ENCODE measurements at regions not wholly inside any gene's neighbourhood (a gene's known extent, or its start where the extent isn't known, plus 50 kb on each side); places are given as distances from the start of the nearest gene placed in this dataset.

- in situ Hi-C loops (cut with HindIII; ENCODE audit: low pct_unique_long_range_greater_than_20kb, low sequenced_read_pairs): no loop called here
- DNase-seq (ENCODE audit: low read depth in 1 of 2, low spot score in 1 of 2): no peak
- TF ChIP-seq JUND (IDR thresholded peaks at IDR 0.05; ENCODE audit: low read depth): no peak
Measured at GRCh38 chr2:238987352-238987981, 139.6 kb downstream of the TWIST2 start.

GRCh38 chr2:238988105-238988504 lies 140.2 kb downstream of the TWIST2 start:
- no peak for DNase-seq (ENCODE audit: low read depth in 1 of 2, low spot score in 1 of 2)
- TF ChIP-seq JUND (IDR thresholded peaks at IDR 0.05; ENCODE audit: low read depth): no peak
- in situ Hi-C loops (cut with HindIII; ENCODE audit: low pct_unique_long_range_greater_than_20kb, low sequenced_read_pairs): no loop called here

- TF ChIP-seq JUND (IDR thresholded peaks at IDR 0.05; ENCODE audit: low read depth): no peak
- in situ Hi-C loops (cut with HindIII; ENCODE audit: low pct_unique_long_range_greater_than_20kb, low sequenced_read_pairs): no loop called here
- DNase-seq (ENCODE audit: low read depth in 1 of 2, low spot score in 1 of 2): no peak
Measured at GRCh38 chr2:238988752-238989151, 140.9 kb downstream of the TWIST2 start.

- no peak for DNase-seq (ENCODE audit: low read depth in 1 of 2, low spot score in 1 of 2)
- TF ChIP-seq JUND (IDR thresholded peaks at IDR 0.05; ENCODE audit: low read depth): no peak
- in situ Hi-C loops (cut with HindIII; ENCODE audit: low pct_unique_long_range_greater_than_20kb, low sequenced_read_pairs): no loop called here
Measured at GRCh38 chr2:238989484-238989883, 141.6 kb downstream of the TWIST2 start.

GRCh38 chr2:238994432-238994831 lies 146.5 kb downstream of the TWIST2 start:
- TF ChIP-seq JUND (IDR thresholded peaks at IDR 0.05; ENCODE audit: low read depth): no peak

GRCh38 chr2:238994876-238995275 lies 147.0 kb downstream of the TWIST2 start:
- DNase-seq (ENCODE audit: low read depth in 1 of 2, low spot score in 1 of 2): no peak
- TF ChIP-seq JUND (IDR thresholded peaks at IDR 0.05; ENCODE audit: low read depth): no peak
- in situ Hi-C loops (cut with HindIII; ENCODE audit: low pct_unique_long_range_greater_than_20kb, low sequenced_read_pairs): no loop called here

More at GRCh38 chr2:238994432-238994831, 146.5 kb downstream of the TWIST2 start:
- DNase-seq (ENCODE audit: low read depth in 1 of 2, low spot score in 1 of 2): no peak
- in situ Hi-C loops (cut with HindIII; ENCODE audit: low pct_unique_long_range_greater_than_20kb, low sequenced_read_pairs): no loop called here

- in situ Hi-C loops (cut with HindIII; ENCODE audit: low pct_unique_long_range_greater_than_20kb, low sequenced_read_pairs): no loop called here
- TF ChIP-seq JUND (IDR thresholded peaks at IDR 0.05; ENCODE audit: low read depth): no peak
Measured at GRCh38 chr2:238995634-238996033, 147.7 kb downstream of the TWIST2 start.

GRCh38 chr2:238996331-238997136 lies 148.6 kb downstream of the TWIST2 start:
- no peak for DNase-seq (ENCODE audit: low read depth in 1 of 2, low spot score in 1 of 2)
- TF ChIP-seq JUND (IDR thresholded peaks at IDR 0.05; ENCODE audit: low read depth): no peak
- in situ Hi-C loops (cut with HindIII; ENCODE audit: low pct_unique_long_range_greater_than_20kb, low sequenced_read_pairs): no loop called here

More at GRCh38 chr2:238995634-238996033, 147.7 kb downstream of the TWIST2 start:
- DNase-seq (ENCODE audit: low read depth in 1 of 2, low spot score in 1 of 2): no peak

- no peak for TF ChIP-seq JUND (IDR thresholded peaks at IDR 0.05; ENCODE audit: low read depth)
- in situ Hi-C loops (cut with HindIII; ENCODE audit: low pct_unique_long_range_greater_than_20kb, low sequenced_read_pairs): no loop called here
- DNase-seq (ENCODE audit: low read depth in 1 of 2, low spot score in 1 of 2): no peak
Measured at GRCh38 chr2:238997137-238997390, 149.2 kb downstream of the TWIST2 start.

GRCh38 chr2:238997684-238998083 lies 149.8 kb downstream of the TWIST2 start:
- no peak for TF ChIP-seq JUND (IDR thresholded peaks at IDR 0.05; ENCODE audit: low read depth)
- in situ Hi-C loops (cut with HindIII; ENCODE audit: low pct_unique_long_range_greater_than_20kb, low sequenced_read_pairs): no loop called here
- DNase-seq (ENCODE audit: low read depth in 1 of 2, low spot score in 1 of 2): no peak
